Small intestine (tissue), 7 donors: ENCODE measurements at regions not wholly inside any gene's neighbourhood (a gene's known extent, or its start where the extent isn't known, plus 50 kb on each side); places are given as distances from the start of the nearest gene placed in this dataset.
A peak's percentile ranks its signal among the peaks of the same experiment; 100 is the strongest.
"Not testable (repeated sequence)": the region's sequence is repeated elsewhere in the genome, so short reads cannot be mapped to it uniquely, and the experiment has no call there.

Source experiments
- DNase-seq, 2 donors: peaks; one replicate each; pipeline versions ENCODE4 v3.0.0 to v3.0.0-alpha.2; 2013
- FAIRE-seq: peaks from 2 replicates; lab custom pipeline; 2012; peaks lifted over from hg19 to GRCh38; lab: Jason Lieb, UNC
- H3K27ac ChIP-seq, 3 donors: one replicate each; pipeline ENCODE4 v1.5.1; 2013; ENCODE audit warnings: low read length in 2 of 3, mild to moderate bottlenecking in 2 of 3, control low read depth in 1 of 3, inconsistent platforms in 1 of 3, low read depth in 1 of 3, moderate library complexity in 1 of 3
- H3K27me3 ChIP-seq, 3 donors: one replicate each; pipeline ENCODE4 v1.6.1; 2013; ENCODE audit warnings: low read length in 3 of 3, inconsistent platforms in 1 of 3; ENCODE audit not compliant: control insufficient read depth in 3 of 3, insufficient read depth in 3 of 3
- H3K36me3 ChIP-seq, 3 donors: one replicate each; pipeline ENCODE4 v1.6.1; 2013; ENCODE audit warnings: low read length in 3 of 3, inconsistent platforms in 1 of 3, low read depth in 1 of 3, mild to moderate bottlenecking in 1 of 3, moderate library complexity in 1 of 3; ENCODE audit not compliant: control insufficient read depth in 3 of 3, insufficient read depth in 2 of 3
- H3K4me1 ChIP-seq, 3 donors: one replicate each; pipeline ENCODE4 v1.6.1; 2013; ENCODE audit warnings: low read length in 2 of 3, inconsistent platforms in 1 of 3, low read depth in 1 of 3, mild to moderate bottlenecking in 1 of 3, moderate library complexity in 1 of 3; ENCODE audit not compliant: control insufficient read depth in 3 of 3, insufficient read depth in 2 of 3
- H3K4me3 ChIP-seq, 3 donors: one replicate each; pipeline ENCODE4 v1.5.1; 2013; ENCODE audit warnings: low read length in 3 of 3, control low read depth in 1 of 3, inconsistent platforms in 1 of 3, low read depth in 1 of 3, mild to moderate bottlenecking in 1 of 3, moderate library complexity in 1 of 3
- H3K9me3 ChIP-seq, 2 donors: one replicate each; pipeline ENCODE4 v1.6.1; 2013; ENCODE audit warnings: low read depth in 1 of 2, low read length in 1 of 2; ENCODE audit not compliant: control insufficient read depth in 2 of 2, insufficient read depth in 1 of 2
- WGBS, 3 donors: extraction: QIAGEN DNeasy Blood & Tissue Kit; methylation state at CpG; one replicate each; pipeline ENCODE4 v1.1.7; 2013; 5-methylcytosine and 5-hydroxymethylcytosine counted together
- donor health status: healthy with polysubstance abuse.
- donor health status: control.
- donor health status: control.
- donor health status: Bipolar disorder and iron deficiency.
- donor health status: healthy.

DNA sequence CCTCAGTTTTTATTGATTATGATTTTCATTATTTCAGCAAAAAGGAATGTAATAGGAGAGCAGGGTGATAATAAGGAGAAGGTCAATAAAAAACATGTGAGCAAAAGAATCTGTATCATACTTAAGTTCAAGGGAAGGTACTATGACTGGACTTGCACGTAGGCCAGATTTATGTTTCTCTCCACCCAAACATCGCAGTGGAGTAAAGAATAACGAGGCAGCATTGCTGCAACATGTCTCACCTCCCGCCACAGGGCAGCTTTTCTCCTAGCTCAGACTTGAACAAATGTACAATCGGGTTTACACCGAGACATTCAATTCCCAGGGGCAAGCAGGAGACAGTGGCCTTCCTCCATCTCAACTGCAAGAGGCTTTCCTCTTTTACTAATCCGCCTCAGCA is 155.7 kb upstream of the ALDH3B2 start:
- 88 to 90% (median 89%) methylated on average over 5 to 7 of the region's 7 CpGs for WGBS, 3 donors
- H3K36me3 ChIP-seq, H3K4me3 ChIP-seq, H3K27ac ChIP-seq, FAIRE-seq, H3K27me3 ChIP-seq, DNase-seq, H3K9me3 ChIP-seq, H3K4me1 ChIP-seq: not testable (repeated sequence)

DNA sequence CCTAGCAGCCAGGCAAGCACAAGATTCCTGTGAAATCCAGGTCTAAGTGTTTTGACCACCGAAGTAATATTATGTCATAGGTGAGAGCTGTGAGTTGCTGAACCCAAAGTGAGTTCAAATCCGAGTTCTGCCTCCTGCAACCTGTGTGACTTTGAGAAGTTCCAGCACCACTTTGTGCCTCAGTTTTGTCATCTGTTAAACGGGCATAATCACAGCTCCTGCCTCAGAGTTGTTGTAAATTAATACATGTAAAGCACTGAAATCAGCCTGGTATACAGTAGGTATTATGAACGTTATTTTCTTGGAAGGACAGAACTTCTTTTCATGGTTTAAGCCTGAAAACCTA is 152.5 kb upstream of the ALDH3B2 start:
- FAIRE-seq, H3K36me3 ChIP-seq, H3K4me1 ChIP-seq, H3K9me3 ChIP-seq, DNase-seq, H3K4me3 ChIP-seq, H3K27me3 ChIP-seq, H3K27ac ChIP-seq: not testable (repeated sequence)
- 41 to 55% (median 46%) methylated on average over 4 of the region's 4 CpGs for WGBS, 3 donors

DNA sequence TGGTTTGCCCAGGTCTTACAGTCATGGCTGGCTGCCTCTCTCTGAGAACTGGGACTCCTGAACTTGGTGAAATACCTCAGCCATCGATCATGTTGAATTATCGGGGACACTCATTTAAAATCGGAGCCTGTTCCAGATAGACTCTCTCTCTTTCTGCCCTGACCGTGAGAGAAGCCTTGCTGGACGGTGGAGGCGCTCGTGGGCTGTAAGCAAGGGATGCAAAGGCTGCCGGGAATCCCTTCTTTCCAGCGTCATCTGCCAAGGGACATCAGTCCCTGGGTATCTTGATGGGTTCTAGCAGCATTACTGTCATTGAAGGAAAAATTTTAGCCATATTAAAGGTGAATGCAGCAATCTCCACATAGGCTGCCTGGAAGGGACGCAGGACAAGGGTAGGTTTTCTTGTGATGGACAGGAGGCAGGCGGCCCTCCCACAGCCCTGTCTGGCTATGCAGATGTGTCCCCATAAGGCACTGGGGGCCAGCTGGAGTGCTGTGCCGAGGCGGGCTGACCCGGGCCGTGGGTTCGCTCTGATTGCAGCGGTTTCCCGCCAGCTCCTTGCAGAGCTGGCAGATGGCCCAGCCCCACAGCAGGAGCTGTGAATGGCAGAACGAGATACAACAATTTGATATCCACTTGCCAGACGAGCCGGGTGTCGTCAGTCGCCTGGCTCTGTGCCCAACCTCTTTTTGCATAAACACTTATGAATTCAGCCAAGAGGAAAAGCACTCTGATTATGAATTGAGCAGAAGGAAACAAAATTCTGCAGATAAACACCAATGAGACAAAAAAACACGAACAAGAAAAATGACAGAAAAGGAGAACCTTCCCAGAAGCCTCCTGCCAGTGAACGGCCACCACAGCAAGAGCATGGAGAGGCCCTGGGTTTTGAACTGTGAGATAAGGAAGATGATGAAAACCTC is 151.9 kb upstream of the ALDH3B2 start:
- not testable (repeated sequence) for H3K27me3 ChIP-seq, H3K27ac ChIP-seq, H3K4me1 ChIP-seq, FAIRE-seq, H3K36me3 ChIP-seq, H3K4me3 ChIP-seq, H3K9me3 ChIP-seq
- DNase-seq, result peak; percentile 33 to 39
- 6 to 16% (median 13%) methylated on average over 25 of the region's 25 CpGs for WGBS, 3 donors

- H3K9me3 ChIP-seq, DNase-seq, H3K4me3 ChIP-seq, FAIRE-seq, H3K27me3 ChIP-seq, H3K27ac ChIP-seq, H3K36me3 ChIP-seq, H3K4me1 ChIP-seq: not testable (repeated sequence)
- 86 to 92% (median 91%) methylated on average over 2 to 3 of the region's 3 CpGs for WGBS, 3 donors
These were observed 150.4 kb upstream of the ALDH3B2 start for GRCh38 chr11:67824861-67825260.

GRCh38 chr11:67820081-67820480 is 145.7 kb upstream of the ALDH3B2 start:
- no peaks in the 10 kb centered on the region for H3K36me3 ChIP-seq
- H3K9me3 ChIP-seq, result no peaks in the 10 kb centered on the region
- H3K27me3 ChIP-seq, result no peaks in the 10 kb centered on the region
- no peak for DNase-seq
- no peak overlapping the region for H3K4me3 ChIP-seq
- no peaks in the 10 kb centered on the region for H3K4me1 ChIP-seq
- H3K27ac ChIP-seq, result no peak overlapping the region
- WGBS, 3 donors, result 65 to 77% (median 72%) methylated on average over 9 of the region's 9 CpGs
- no peak for FAIRE-seq

GRCh38 chr11:67817558-67817957 is 143.1 kb upstream of the ALDH3B2 start:
- 88 to 94% (median 93%) methylated on average over 13 to 21 of the region's 21 CpGs for WGBS, 3 donors
- not testable (repeated sequence) for H3K27me3 ChIP-seq, H3K9me3 ChIP-seq, H3K4me3 ChIP-seq, H3K27ac ChIP-seq, DNase-seq, H3K36me3 ChIP-seq, FAIRE-seq, H3K4me1 ChIP-seq

GRCh38 chr11:67809301-67809700 is 134.9 kb upstream of the ALDH3B2 start:
- H3K27ac ChIP-seq, FAIRE-seq, H3K27me3 ChIP-seq, DNase-seq, H3K36me3 ChIP-seq, H3K9me3 ChIP-seq, H3K4me3 ChIP-seq: not testable (repeated sequence)
- 66 to 84% (median 79%) methylated on average over 2 of the region's 2 CpGs for WGBS, 3 donors
- H3K4me1 ChIP-seq, result peaks cover 0 to 10% (median 0%) of the 10 kb centered on the region in 3 donors

DNA sequence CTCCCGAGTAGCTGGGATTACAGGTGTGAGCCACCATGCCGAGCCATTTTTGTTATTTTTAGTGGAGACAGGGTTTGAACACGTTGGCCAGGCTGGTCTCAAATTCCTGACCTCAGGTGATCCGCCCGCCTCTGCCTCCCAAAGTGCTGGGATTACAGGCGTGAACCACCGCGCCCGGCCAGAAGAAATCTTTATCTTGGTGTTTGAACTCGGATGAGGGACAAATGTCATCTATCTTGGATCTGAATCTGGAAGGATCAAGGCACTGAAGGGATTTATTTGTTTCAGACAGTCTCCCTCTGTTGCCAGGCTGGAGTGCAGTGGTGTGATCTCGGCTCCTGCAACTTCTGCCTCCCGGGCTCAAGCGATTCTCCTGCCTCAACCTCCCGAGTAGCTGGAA is 133.5 kb upstream of the ALDH3B2 start:
- not testable (repeated sequence) for H3K9me3 ChIP-seq, FAIRE-seq, DNase-seq, H3K27me3 ChIP-seq, H3K36me3 ChIP-seq, H3K4me3 ChIP-seq, H3K27ac ChIP-seq
- WGBS, 3 donors, result 76 to 90% (median 86%) methylated on average over 10 to 13 of the region's 14 CpGs
- H3K4me1 ChIP-seq, result peaks cover 0 to 10% (median 0%) of the 10 kb centered on the region in 3 donors
